HepG2 (cell line): ENCODE measurements at regions not wholly inside any gene's neighbourhood (a gene's known extent, or its start where the extent isn't known, plus 50 kb on each side); places are given as distances from the start of the nearest gene placed in this dataset.

Experiments
- ATAC-seq: fragments of 200-7000 bp; cut with Tn5 transposase; 3 replicates; pipeline ENCODE4 v1.9.1; 2020; ENCODE audit warnings: mild to moderate bottlenecking, moderate library complexity
- BruUV-seq: library from RNA; stranded (reverse); fragments of 400-500 nt; replicated peaks from 2 replicates; lab custom pipeline; 2021; lab: Mats Ljungman, UMichigan
- CTCF ChIA-PET: fragments of 300-600 bp; formaldehyde crosslinking; extraction: SDS; loops from one replicate; lab custom pipeline; 2021; ENCODE audit warnings: low total read pairs, inconsistent platforms, low intra/inter-chr PET ratio; lab: Yijun Ruan, JAX
- POLR2A ChIA-PET: fragments of 350-600 bp; sonication (Branson Sonifier 250); formaldehyde crosslinking; loops from one replicate; lab custom pipeline; 2020; ENCODE audit warnings: antibody characterized with exemption, inconsistent platforms; lab: Yijun Ruan, JAX
- DNase-seq: peaks from one replicate; pipeline ENCODE4 v3.0.0-alpha.2; 2015; ENCODE audit warnings: low spot score
- FAIRE-seq: peaks from 3 replicates; lab custom pipeline; 2011; peaks lifted over from hg19 to GRCh38; lab: Jason Lieb, UNC
- H2AFZ ChIP-seq: one replicate; pipeline ENCODE4 v1.6.1; 2011; ENCODE audit warnings: low read length, inconsistent platforms
- H3K27ac ChIP-seq: fragments of 300-600 bp; 3 replicates; pipeline ENCODE4 v1.8.0; 2011; ENCODE audit warnings: mixed run types, mild to moderate bottlenecking, mixed read lengths, low read length, inconsistent platforms; ENCODE audit not compliant: insufficient read depth; ENCODE audit errors: extremely low read length
- H3K27me3 ChIP-seq, 2 experiments: fragments of 200-600 bp in 1 of 2; 2 replicates in 1 of 2; 3 replicates in 1 of 2; pipeline versions ENCODE4 v1.6.0 to v1.8.0; 2011; ENCODE audit warnings: low read length in 2 of 2, mild to moderate bottlenecking in 2 of 2, moderate library complexity in 2 of 2, inconsistent platforms in 1 of 2; ENCODE audit not compliant: insufficient read depth in 2 of 2, control insufficient read depth in 1 of 2
- H3K36me3 ChIP-seq, 2 experiments: fragments of 200-600 bp in 1 of 2; replicated peaks in 1 of 2; 2 replicates in 1 of 2; 3 replicates in 1 of 2; pipeline versions ENCODE4 v1.5.1 to v1.8.0; 2011; ENCODE audit warnings: low read length in 2 of 2, inconsistent platforms in 1 of 2; ENCODE audit not compliant: insufficient read depth in 2 of 2, control insufficient read depth in 1 of 2
- H3K4me1 ChIP-seq: 2 replicates; pipeline ENCODE4 v1.5.1; 2012; ENCODE audit warnings: low read length, inconsistent platforms; ENCODE audit not compliant: insufficient read depth
- H3K4me2 ChIP-seq: 2 replicates; pipeline ENCODE4 v1.6.0; 2011; ENCODE audit warnings: low read depth, low read length, inconsistent platforms
- H3K4me3 ChIP-seq, 3 experiments: fragments of 200-600 bp in 1 of 3; sonication (generic), shearing (Covaris generic) in 1 of 3; replicated peaks in 1 of 3; 2 replicates each; pipeline ENCODE4 v1.5.1; 2011 to 2016; ENCODE audit warnings: low read length in 3 of 3, inconsistent platforms in 2 of 3, low read depth in 2 of 3, mild to moderate bottlenecking in 2 of 3, control low read depth in 1 of 3, mixed read lengths in 1 of 3; ENCODE audit not compliant: insufficient read depth in 1 of 3
- H3K79me2 ChIP-seq: one replicate; pipeline ENCODE4 v1.6.1; 2011; ENCODE audit warnings: low read length, inconsistent platforms; ENCODE audit not compliant: insufficient read depth
- H3K9ac ChIP-seq: 2 replicates; pipeline ENCODE4 v1.6.0; 2011; ENCODE audit warnings: mild to moderate bottlenecking, low read depth, low read length, inconsistent platforms; ENCODE audit not compliant: insufficient read depth
- H3K9me3 ChIP-seq: 2 replicates; pipeline ENCODE4 v1.5.1; 2012; ENCODE audit warnings: mild to moderate bottlenecking, low read length
- H4K20me1 ChIP-seq: 2 replicates; pipeline ENCODE4 v1.6.0; 2011; ENCODE audit warnings: inconsistent platforms, mild to moderate bottlenecking, low read length, moderate library complexity; ENCODE audit not compliant: insufficient read depth
- ATF7-NPFF ChIP-seq: sonication (generic); formaldehyde crosslinking; IDR thresholded peaks from 2 replicates; pipeline ENCODE4 v1.8.1; 2023; ENCODE audit warnings: mild to moderate bottlenecking, low read depth, missing genetic modification reagents, moderate library complexity
- BORCS8-MEF2B ChIP-seq: sonication (generic); formaldehyde crosslinking; IDR thresholded peaks from 2 replicates; pipeline ENCODE4 v1.8.0; 2022; ENCODE audit warnings: mild to moderate bottlenecking, missing genetic modification reagents
- GLI4 ChIP-seq: sonication (generic); formaldehyde crosslinking; IDR thresholded peaks from 2 replicates; pipeline ENCODE4 v1.5.1; 2020; ENCODE audit warnings: missing genetic modification reagents, mild to moderate bottlenecking, moderate library complexity, borderline replicate concordance
- IKZF1 ChIP-seq: fragments of 450-650 bp; IDR thresholded peaks from 2 replicates; pipeline ENCODE4 v1.7.1; 2016
- MTF2 ChIP-seq: sonication (generic); formaldehyde crosslinking; IDR thresholded peaks from 2 replicates; pipeline ENCODE4 v1.5.0; 2020; ENCODE audit warnings: missing genetic modification reagents, borderline replicate concordance
- RXRB ChIP-seq: IDR thresholded peaks from 2 replicates; pipeline ENCODE4 v1.6.1; 2016; ENCODE audit warnings: borderline replicate concordance, missing genetic modification reagents, missing compliant biosample characterization
- ZNF276 ChIP-seq: sonication (generic); formaldehyde crosslinking; IDR thresholded peaks from 2 replicates; pipeline ENCODE4 v1.4.0; 2020; ENCODE audit warnings: mild to moderate bottlenecking, low read depth, missing genetic modification reagents
- WGBS: methylation state at CpG from one replicate; pipeline ENCODE4 v1.1.6; 2017; ENCODE audit warnings: low lambda C conversion rate; 5-methylcytosine and 5-hydroxymethylcytosine counted together
- in situ Hi-C: cut with HindIII; loops from 2 replicates; pipeline ENCODE4 v1.10.0; 2017; ENCODE audit warnings: low pct_unique_long_range_greater_than_20kb; ENCODE audit not compliant: extremely low pct_ligation_motif_present
- intact Hi-C: fragments of 100-400 bp; cut with micrococcal nuclease; formaldehyde crosslinking; loops from one replicate; pipeline ENCODE4 v1.10.0; 2022; ENCODE audit not compliant: unreplicated experiment

GRCh38 chr1:163844459-163844858, 522.7 kb downstream of the NUF2 start:
- FAIRE-seq, result no peak

GRCh38 chr1:163845279-163845678, 523.5 kb downstream of the NUF2 start:
- H2AFZ ChIP-seq, result no peak overlapping the region
- intact Hi-C loops, result no loop called here
- peaks cover 62% of the 10 kb centered on the region for H3K9me3 ChIP-seq
- in situ Hi-C loops, result no loop called here
- no peaks in the 10 kb centered on the region for H3K4me1 ChIP-seq
- no peak for FAIRE-seq
- no peak overlapping the region for H3K4me2 ChIP-seq
- TF ChIP-seq BORCS8-MEF2B (no peak), MTF2 (CRISPR knock-in tag) (no peak), GLI4 (CRISPR knock-in tag) (no peak), RXRB (CRISPR knock-in tag) (no peak)
- DNase-seq, result no peak
- no peaks in the 10 kb centered on the region for H3K27me3 ChIP-seq
- no peak overlapping the region for H3K27ac ChIP-seq
- no peaks in the 10 kb centered on the region for H3K79me2 ChIP-seq
- H3K4me3 ChIP-seq, result no peak overlapping the region
- WGBS, result 17% methylated on average over 3 of the region's 3 CpGs
- H3K36me3 ChIP-seq, result no peaks in the 10 kb centered on the region
- no TSS peak for BruUV-seq
- ATAC-seq, result no peak
- ChIA-PET CTCF (no interaction called here), POLR2A (no interaction called here)
- no peak overlapping the region for H3K9ac ChIP-seq
- no peaks in the 10 kb centered on the region for H4K20me1 ChIP-seq

More at GRCh38 chr1:163844459-163844858, 522.7 kb downstream of the NUF2 start:
- Histone ChIP-seq H2AFZ (no peak overlapping the region), H3K36me3 (no peaks in the 10 kb centered on the region), H3K4me1 (no peaks in the 10 kb centered on the region), H3K9me3 (peaks cover 67% of the 10 kb centered on the region), H3K27ac (no peak overlapping the region), H3K9ac (no peak overlapping the region), H3K4me2 (no peak overlapping the region), H3K79me2 (no peaks in the 10 kb centered on the region), H3K27me3 (no peaks in the 10 kb centered on the region), H4K20me1 (no peaks in the 10 kb centered on the region), H3K4me3 (no peak overlapping the region)
- ATAC-seq (no peak), DNase-seq (no peak)
- ChIA-PET CTCF (no interaction called here), POLR2A (no interaction called here)
- TF ChIP-seq IKZF1, result no peak
- TF ChIP-seq ZNF276 (CRISPR knock-in tag), result no peak
- no peak for TF ChIP-seq ATF7-NPFF
- in situ Hi-C loops (no loop called here), intact Hi-C loops (no loop called here)
- 0% methylated on average over 1 of the region's 1 CpG for WGBS
- BruUV-seq, result no TSS peak
